T-helper 17 cell (primary cell): ENCODE measurements at regions not wholly inside any gene's neighbourhood (a gene's known extent, or its start where the extent isn't known, plus 50 kb on each side); places are given as distances from the start of the nearest gene placed in this dataset.

ENCODE experiments used
- ATAC-seq: fragments of 150-1000 bp; cut with Tn5 transposase; 2 replicates; pipeline ENCODE4 v1.10.0; 2021; ENCODE audit warnings: mild to moderate bottlenecking, moderate library complexity
- DNase-seq, 3 donors: peaks; one replicate each; pipeline versions ENCODE4 v3.0.0 to v3.0.0-alpha.2; 2020 to 2021
- H3K9me3 ChIP-seq: one replicate; pipeline ENCODE4 v1.7.0; 2013; ENCODE audit warnings: low read length, mild to moderate bottlenecking; ENCODE audit not compliant: control insufficient read depth, poor library complexity, severe bottlenecking
- H3K27ac Mint-ChIP-seq: one replicate; pipeline ENCODE4 v1.8.0; 2022; ENCODE audit warnings: mild to moderate bottlenecking, moderate library complexity, mixed read lengths
- H3K27me3 Mint-ChIP-seq: one replicate; pipeline ENCODE4 v1.8.0; 2022; ENCODE audit warnings: mixed read lengths
- H3K36me3 Mint-ChIP-seq: one replicate; pipeline ENCODE4 v1.8.0; 2022; ENCODE audit warnings: low read depth, mixed read lengths
- H3K4me1 Mint-ChIP-seq: one replicate; pipeline ENCODE4 v1.8.0; 2022; ENCODE audit warnings: mild to moderate bottlenecking, mixed read lengths
- H3K4me3 Mint-ChIP-seq: one replicate; pipeline ENCODE4 v1.8.0; 2022; ENCODE audit warnings: mild to moderate bottlenecking, moderate library complexity, mixed read lengths

- H3K27ac Mint-ChIP-seq, result no peak overlapping the region
- DNase-seq (no peak), ATAC-seq (no peak)
- no peaks in the 10 kb centered on the region for H3K9me3 ChIP-seq
- no peaks in the 10 kb centered on the region for H3K4me1 Mint-ChIP-seq
- H3K4me3 Mint-ChIP-seq, result no peak overlapping the region
- peaks cover 19% of the 10 kb centered on the region for H3K27me3 Mint-ChIP-seq
- no peaks in the 10 kb centered on the region for H3K36me3 Mint-ChIP-seq
Measured at GRCh38 chr9:107397076-107398044, 92.2 kb downstream of the KLF4 start.

- Mint-ChIP-seq H3K27ac (no peak overlapping the region), H3K27me3 (peaks cover 33% of the 10 kb centered on the region), H3K4me3 (no peak overlapping the region), H3K4me1 (no peaks in the 10 kb centered on the region), H3K36me3 (no peaks in the 10 kb centered on the region)
- ATAC-seq (no peak), DNase-seq (no peak)
- no peaks in the 10 kb centered on the region for H3K9me3 ChIP-seq
Measured at GRCh38 chr9:107394264-107394663, 95.3 kb downstream of the KLF4 start.

- DNase-seq (no peak), ATAC-seq (no peak)
- Mint-ChIP-seq H3K4me1 (peaks cover 5% of the 10 kb centered on the region), H3K27ac (no peak overlapping the region), H3K4me3 (no peak overlapping the region), H3K36me3 (no peaks in the 10 kb centered on the region), H3K27me3 (peaks cover 38% of the 10 kb centered on the region)
- H3K9me3 ChIP-seq, result no peaks in the 10 kb centered on the region
Measured at GRCh38 chr9:107390778-107391177, 98.8 kb downstream of the KLF4 start.

- Mint-ChIP-seq H3K36me3 (no peaks in the 10 kb centered on the region), H3K4me3 (no peak overlapping the region), H3K27me3 (peaks cover 38% of the 10 kb centered on the region), H3K4me1 (peaks cover 5% of the 10 kb centered on the region), H3K27ac (no peak overlapping the region)
- H3K9me3 ChIP-seq, result no peaks in the 10 kb centered on the region
- ATAC-seq (no peak), DNase-seq (no peak)
Measured at GRCh38 chr9:107390279-107390678, 99.3 kb downstream of the KLF4 start.

GRCh38 chr9:107389617-107390071 is 99.9 kb downstream of the KLF4 start:
- H3K4me3 Mint-ChIP-seq, result no peak overlapping the region
- ATAC-seq (no peak), DNase-seq (no peak)
- no peaks in the 10 kb centered on the region for H3K36me3 Mint-ChIP-seq
- H3K4me1 Mint-ChIP-seq, result peaks cover 5% of the 10 kb centered on the region
- H3K9me3 ChIP-seq, result no peaks in the 10 kb centered on the region
- H3K27ac Mint-ChIP-seq, result no peak overlapping the region
- peaks cover 40% of the 10 kb centered on the region for H3K27me3 Mint-ChIP-seq

- no peaks in the 10 kb centered on the region for H3K36me3 Mint-ChIP-seq
- no peak overlapping the region for H3K27ac Mint-ChIP-seq
- DNase-seq, result no peak
- ATAC-seq, result no peak
- H3K4me3 Mint-ChIP-seq, result no peak overlapping the region
- H3K9me3 ChIP-seq, result no peaks in the 10 kb centered on the region
- H3K27me3 Mint-ChIP-seq, result peaks cover 41% of the 10 kb centered on the region
- peaks cover 5% of the 10 kb centered on the region for H3K4me1 Mint-ChIP-seq
Measured at GRCh38 chr9:107388890-107389289, 100.7 kb downstream of the KLF4 start.

- Mint-ChIP-seq H3K27ac (no peak overlapping the region), H3K36me3 (no peaks in the 10 kb centered on the region), H3K27me3 (peaks cover 48% of the 10 kb centered on the region), H3K4me3 (no peak overlapping the region), H3K4me1 (peaks cover 5% of the 10 kb centered on the region)
- ATAC-seq, result no peak
- no peak for DNase-seq
- H3K9me3 ChIP-seq, result no peaks in the 10 kb centered on the region
Measured at GRCh38 chr9:107387409-107387808, 102.2 kb downstream of the KLF4 start.

GRCh38 chr9:107386396-107386795 is 103.2 kb downstream of the KLF4 start:
- H3K27me3 Mint-ChIP-seq, result peaks cover 49% of the 10 kb centered on the region
- no peaks in the 10 kb centered on the region for H3K9me3 ChIP-seq
- peaks cover 5% of the 10 kb centered on the region for H3K4me1 Mint-ChIP-seq
- ATAC-seq, result no peak
- no peaks in the 10 kb centered on the region for H3K36me3 Mint-ChIP-seq
- H3K27ac Mint-ChIP-seq, result no peak overlapping the region
- H3K4me3 Mint-ChIP-seq, result no peak overlapping the region
- DNase-seq, result no peak
